HuH-7 (cell line): ENCODE measurements at regions not wholly inside any gene's neighbourhood (a gene's known extent, or its start where the extent isn't known, plus 50 kb on each side); places are given as distances from the start of the nearest gene placed in this dataset.
"Not testable (repeated sequence)": the region's sequence is repeated elsewhere in the genome, so short reads cannot be mapped to it uniquely, and the experiment has no call there.

Source experiments
- DNase-seq: peaks from one replicate; pipeline ENCODE4 v3.0.0; 2011; ENCODE audit warnings: low spot score

GRCh38 chr14:88064841-88065240 is 59.9 kb downstream of the GPR65 start:
- DNase-seq = no peak

- no peak for DNase-seq
These were observed 64.7 kb downstream of the GPR65 start for GRCh38 chr14:88069677-88070076.

GRCh38 chr14:88075269-88075981 is 70.5 kb downstream of the GPR65 start:
- DNase-seq = no peak

GRCh38 chr14:88078525-88078924 is 73.6 kb downstream of the GPR65 start:
- no peak for DNase-seq

GRCh38 chr14:88079624-88080023 is 74.7 kb downstream of the GPR65 start:
- no peak for DNase-seq

- no peak for DNase-seq
These were observed 80.8 kb downstream of the GPR65 start for GRCh38 chr14:88085736-88086135.

- DNase-seq = no peak
These were observed 84.5 kb downstream of the GPR65 start for GRCh38 chr14:88089445-88089844.

- DNase-seq = no peak
These were observed 87.6 kb downstream of the GPR65 start for GRCh38 chr14:88092529-88092928.

- no peak for DNase-seq
These were observed 90.9 kb downstream of the GPR65 start for GRCh38 chr14:88095791-88096190.

GRCh38 chr14:88098163-88098562 is 93.2 kb downstream of the GPR65 start:
- no peak for DNase-seq

GRCh38 chr14:88104710-88105109 is 99.8 kb downstream of the GPR65 start:
- no peak for DNase-seq

- DNase-seq = no peak
These were observed 101.4 kb downstream of the GPR65 start for GRCh38 chr14:88106377-88106776.

GRCh38 chr14:88127669-88128068 is 122.7 kb downstream of the GPR65 start:
- DNase-seq = not testable (repeated sequence)

- DNase-seq = no peak
These were observed 123.9 kb downstream of the GPR65 start for GRCh38 chr14:88128816-88129215.

- peak; percentile 7 for DNase-seq
These were observed 124.5 kb downstream of the GPR65 start for GRCh38 chr14:88129306-88130056.

- no peak for DNase-seq
These were observed 125.1 kb downstream of the GPR65 start for GRCh38 chr14:88130057-88130432.
